H1 (cell line): ENCODE measurements at regions not wholly inside any gene's neighbourhood (a gene's known extent, or its start where the extent isn't known, plus 50 kb on each side); places are given as distances from the start of the nearest gene placed in this dataset.

ENCODE experiments used
- CTCF ChIA-PET: fragments of 300-600 bp; sonication (Branson Sonifier 250); formaldehyde crosslinking; loops from one replicate; lab custom pipeline; 2021; ENCODE audit not compliant: partially characterized antibody; lab: Charles Lee
- POLR2A ChIA-PET: fragments of 300-600 bp; sonication (Branson Sonifier 250); formaldehyde crosslinking; loops from one replicate; lab custom pipeline; 2021; ENCODE audit warnings: inconsistent platforms; ENCODE audit not compliant: partially characterized antibody; lab: Charles Lee
- DNase-seq, 2 experiments: peaks; one replicate each; pipeline versions ENCODE4 v3.0.0 to v3.0.0-alpha.2; 2010 to 2022; ENCODE audit warnings: low spot score in 2 of 2, low read depth in 1 of 2, mixed read lengths in 1 of 2
- FAIRE-seq: peaks from 2 replicates; lab custom pipeline; 2011; peaks lifted over from hg19 to GRCh38; lab: Jason Lieb, UNC
- H2AFZ ChIP-seq: 2 replicates; pipeline ENCODE4 v1.8.1; 2012; ENCODE audit warnings: low read length, inconsistent platforms
- H2AK5ac ChIP-seq: 2 replicates; pipeline ENCODE4 v1.6.1; 2013; ENCODE audit warnings: low read depth, low read length
- H2BK120ac ChIP-seq: replicated peaks from 2 replicates; pipeline ENCODE3; 2013; ENCODE audit warnings: low read depth, low read length, inconsistent platforms
- H2BK12ac ChIP-seq: 2 replicates; pipeline ENCODE4 v1.6.1; 2013; ENCODE audit warnings: low read depth, low read length
- H2BK15ac ChIP-seq: 2 replicates; pipeline ENCODE4 v1.6.1; 2013; ENCODE audit warnings: low read length
- H2BK20ac ChIP-seq: 2 replicates; pipeline ENCODE4 v1.6.1; 2013; ENCODE audit warnings: low read length
- H2BK5ac ChIP-seq: 2 replicates; pipeline ENCODE4 v1.6.1; 2013; ENCODE audit warnings: low read depth, low read length
- H3K14ac ChIP-seq: 2 replicates; pipeline ENCODE4 v1.6.1; 2013; ENCODE audit warnings: inconsistent platforms; ENCODE audit not compliant: insufficient read length
- H3K18ac ChIP-seq: 2 replicates; pipeline ENCODE4 v1.6.1; 2013; ENCODE audit warnings: low read length; ENCODE audit errors: extremely low read depth
- H3K23ac ChIP-seq: 2 replicates; pipeline ENCODE4 v1.6.1; 2013; ENCODE audit warnings: inconsistent platforms; ENCODE audit not compliant: insufficient read length
- H3K23me2 ChIP-seq: 2 replicates; pipeline ENCODE4 v1.6.1; 2013; ENCODE audit warnings: low read depth, low read length
- H3K27ac ChIP-seq: 2 replicates; pipeline ENCODE4 v1.6.1; 2011; ENCODE audit warnings: low read depth, low read length, inconsistent platforms
- H3K27me3 ChIP-seq, 4 experiments: replicated peaks in 1 of 4; 1 replicate in 1 of 4; 2 replicates in 3 of 4; pipeline versions ENCODE4 v1.6.1 to v1.8.1; 2011 to 2013; ENCODE audit warnings: low read length in 3 of 4, mild to moderate bottlenecking in 3 of 4, inconsistent platforms in 2 of 4, mixed read lengths in 2 of 4, moderate library complexity in 1 of 4; ENCODE audit not compliant: control insufficient read depth in 3 of 4, insufficient read depth in 3 of 4; ENCODE audit errors: extremely low read depth in 1 of 4
- H3K36me3 ChIP-seq, 4 experiments: 2 replicates each; pipeline versions ENCODE4 v1.6.1 to v1.8.1; 2011 to 2013; ENCODE audit warnings: mild to moderate bottlenecking in 4 of 4, low read length in 3 of 4, moderate library complexity in 2 of 4, control low read depth in 1 of 4, inconsistent platforms in 1 of 4; ENCODE audit not compliant: insufficient read depth in 4 of 4, control insufficient read depth in 2 of 4
- H3K4ac ChIP-seq: replicated peaks from 2 replicates; pipeline ENCODE3; 2013; ENCODE audit warnings: low read length, low read depth, mixed read lengths, inconsistent platforms; ENCODE audit not compliant: insufficient read length
- H3K4me1 ChIP-seq, 4 experiments: replicated peaks in 1 of 4; 1 replicate in 1 of 4; 2 replicates in 3 of 4; pipeline versions ENCODE4 v1.6.1 to v1.8.1; 2011 to 2013; ENCODE audit warnings: low read length in 3 of 4, inconsistent platforms in 2 of 4, mixed read lengths in 1 of 4; ENCODE audit not compliant: insufficient read depth in 4 of 4, control insufficient read depth in 3 of 4
- H3K4me2 ChIP-seq, 2 experiments: 2 replicates each; pipeline versions ENCODE4 v1.6.1 to v1.8.1; 2011 to 2013; ENCODE audit warnings: low read depth in 2 of 2, low read length in 2 of 2, control low read depth in 1 of 2, inconsistent platforms in 1 of 2, mild to moderate bottlenecking in 1 of 2; ENCODE audit not compliant: insufficient read depth in 1 of 2
- H3K4me3 ChIP-seq, 4 experiments: fragments of 200-600, 300-600 bp in 1 of 4; sonication (generic), shearing (Covaris generic), sonication (Bioruptor Twin) in 1 of 4; 2 replicates each; pipeline versions ENCODE4 v1.5.1 to v1.8.1; 2011 to 2016; ENCODE audit warnings: low read length in 4 of 4, low read depth in 3 of 4, control low read depth in 2 of 4, inconsistent platforms in 2 of 4, mild to moderate bottlenecking in 2 of 4, mixed read lengths in 1 of 4, moderate library complexity in 1 of 4; ENCODE audit not compliant: insufficient read depth in 2 of 4; ENCODE audit errors: extremely low read depth in 1 of 4
- H3K56ac ChIP-seq: replicated peaks from 2 replicates; pipeline ENCODE3; 2013; ENCODE audit warnings: low read depth, mild to moderate bottlenecking, mixed read lengths, low read length, inconsistent platforms; ENCODE audit not compliant: insufficient read length
- H3K79me1 ChIP-seq: 2 replicates; pipeline ENCODE4 v1.6.1; 2013; ENCODE audit warnings: low read depth, low read length, control low read depth
- H3K79me2 ChIP-seq, 2 experiments: 2 replicates each; pipeline versions ENCODE4 v1.6.1 to v1.8.1; 2012 to 2013; ENCODE audit warnings: low read length in 2 of 2, mild to moderate bottlenecking in 2 of 2, inconsistent platforms in 1 of 2; ENCODE audit not compliant: insufficient read depth in 2 of 2, control insufficient read depth in 1 of 2
- H3K9ac ChIP-seq, 4 experiments: replicated peaks in 1 of 4; 1 replicate in 1 of 4; 2 replicates in 3 of 4; pipeline versions ENCODE4 v1.6.1 to v1.8.1; 2011 to 2013; ENCODE audit warnings: low read depth in 3 of 4, low read length in 3 of 4, control low read depth in 2 of 4, mild to moderate bottlenecking in 2 of 4, moderate library complexity in 2 of 4, inconsistent platforms in 1 of 4; ENCODE audit errors: extremely low read depth in 1 of 4
- H3K9me3 ChIP-seq, 2 experiments: 2 replicates each; pipeline versions ENCODE4 v1.6.1 to v1.8.1; 2012 to 2013; ENCODE audit warnings: mild to moderate bottlenecking in 2 of 2, moderate library complexity in 2 of 2, control low read depth in 1 of 2, inconsistent platforms in 1 of 2, low read depth in 1 of 2, low read length in 1 of 2, mixed read lengths in 1 of 2; ENCODE audit not compliant: insufficient read depth in 2 of 2
- H4K20me1 ChIP-seq, 2 experiments: replicated peaks in 1 of 2; 2 replicates each; pipeline versions ENCODE3 to v1.8.1; 2011 to 2013; ENCODE audit warnings: inconsistent platforms in 2 of 2, low read length in 2 of 2, mild to moderate bottlenecking in 1 of 2; ENCODE audit not compliant: insufficient read depth in 2 of 2, control insufficient read depth in 1 of 2
- H4K5ac ChIP-seq: 2 replicates; pipeline ENCODE4 v1.6.1; 2013; ENCODE audit warnings: low read length, low read depth, mixed read lengths, inconsistent platforms; ENCODE audit not compliant: insufficient read length
- H4K8ac ChIP-seq: 2 replicates; pipeline ENCODE4 v1.8.0; 2013; ENCODE audit warnings: mild to moderate bottlenecking, moderate library complexity, low read length, inconsistent platforms; ENCODE audit not compliant: insufficient read depth; ENCODE audit errors: extremely low read depth
- H4K91ac ChIP-seq: replicated peaks from 2 replicates; pipeline ENCODE3; 2013; ENCODE audit warnings: low read length, mixed read lengths, inconsistent platforms; ENCODE audit not compliant: insufficient read length
- BRCA1 ChIP-seq: IDR thresholded peaks from 2 replicates; pipeline ENCODE4 v1.6.1; 2012; ENCODE audit warnings: low read depth, low read length, improper control_type of control experiment
- CBX5 ChIP-seq: fragments of 300-800, 300-1000 bp; sonication (generic); IDR thresholded peaks from 2 replicates; pipeline ENCODE4 v1.7.1; 2016; ENCODE audit warnings: antibody characterized with exemption, low read length, low read depth
- FOSL1 ChIP-seq: IDR thresholded peaks from 2 replicates; pipeline ENCODE4 v1.6.1; 2011; ENCODE audit warnings: mild to moderate bottlenecking, low read depth, low read length, moderate library complexity; ENCODE audit not compliant: insufficient read depth
- HDAC2 ChIP-seq, 2 experiments: fragments of 300-600 bp in 1 of 2; sonication (generic) in 1 of 2; IDR thresholded peaks; 2 replicates each; pipeline ENCODE4 v1.6.1; 2011 to 2012; ENCODE audit warnings: low read depth in 2 of 2, low read length in 2 of 2, mild to moderate bottlenecking in 2 of 2, moderate library complexity in 2 of 2, borderline replicate concordance in 1 of 2, inconsistent platforms in 1 of 2
- POLR2AphosphoS5 ChIP-seq: IDR thresholded peaks from 2 replicates; pipeline ENCODE4 v1.6.1; 2011; ENCODE audit warnings: low read depth, low read length
- SAP30 ChIP-seq: fragments of 300-600 bp; sonication (generic); IDR thresholded peaks from 2 replicates; pipeline ENCODE4 v1.7.1; 2012; ENCODE audit warnings: low read length, moderate library complexity, mild to moderate bottlenecking, inconsistent platforms; ENCODE audit not compliant: insufficient read depth, insufficient replicate concordance
- SIN3A ChIP-seq, 2 experiments: IDR thresholded peaks in 1 of 2; conservative IDR thresholded peaks in 1 of 2; 2 replicates each; pipeline ENCODE4 v1.6.1; 2011 to 2012; ENCODE audit warnings: low read length in 2 of 2, improper control_type of control experiment in 1 of 2, low read depth in 1 of 2, mild to moderate bottlenecking in 1 of 2
- WGBS, 2 experiments: shearing (Covaris generic) in 1 of 2; methylation state at CpG; one replicate each; pipeline versions ENCODE4 v1.1.6 to v1.1.7; 2013 to 2015; ENCODE audit warnings: low lambda C conversion rate in 2 of 2, mixed read lengths in 2 of 2, inconsistent platforms in 1 of 2, low coverage in 1 of 2, missing lambda C conversion rate in 1 of 2; ENCODE audit not compliant: insufficient replicate concordance in 2 of 2, insufficient coverage in 1 of 2, insufficient read length in 1 of 2; ENCODE audit errors: extremely low coverage in 1 of 2, missing lambda C conversion rate in 1 of 2; 5-methylcytosine and 5-hydroxymethylcytosine counted together
- TF ChIP-seq, protein P1 (sequence below): IDR thresholded peaks from 2 replicates; pipeline ENCODE4 v1.6.1; 2011; ENCODE audit warnings: low read depth, mild to moderate bottlenecking, low read length; ENCODE audit not compliant: insufficient read depth
- TF ChIP-seq, protein P2 (sequence below), 3 experiments: IDR thresholded peaks; 1 replicate in 2 of 3; 2 replicates in 1 of 3; pipeline versions ENCODE4 v1.5.1 to v1.6.1; 2011; ENCODE audit warnings: low read length in 3 of 3, mild to moderate bottlenecking in 3 of 3, inconsistent platforms in 2 of 3, low read depth in 1 of 3, moderate library complexity in 1 of 3; ENCODE audit not compliant: insufficient read depth in 1 of 3; ENCODE audit errors: control extremely low read depth in 1 of 3

DNA sequence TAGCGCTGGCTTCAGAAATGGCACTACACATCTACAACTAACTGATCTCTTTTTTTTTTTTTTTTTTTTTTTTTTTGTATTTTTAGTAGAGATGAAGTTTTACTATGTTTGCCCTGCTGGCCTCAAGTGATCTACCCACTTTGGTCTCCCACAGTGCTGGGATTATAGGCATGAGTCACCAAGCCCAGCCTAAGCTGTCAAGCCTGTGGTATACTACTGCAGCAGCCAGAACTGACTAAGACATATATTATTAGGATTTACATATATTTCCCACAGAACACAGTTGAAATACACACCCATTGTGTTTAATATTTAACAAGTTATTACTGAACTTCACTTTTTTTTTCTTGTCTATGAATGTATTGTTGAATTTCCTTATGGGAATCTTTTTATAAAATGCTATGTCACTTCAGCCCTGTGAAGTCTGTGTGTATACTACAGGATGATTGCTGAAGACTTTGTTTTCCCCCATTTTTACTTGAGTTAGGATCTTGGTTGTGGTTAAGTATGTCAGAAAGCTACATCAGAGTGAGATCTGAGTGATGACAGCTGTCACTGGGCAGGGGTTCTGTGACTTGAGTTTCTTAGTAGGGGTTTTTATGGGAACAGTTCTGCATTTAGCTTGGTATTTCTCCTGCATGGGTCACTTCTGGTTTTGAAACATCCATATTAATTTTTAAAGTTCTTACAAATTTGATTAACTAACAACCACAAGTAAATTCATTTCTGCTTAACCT, 481.5 kb downstream of the CDY2B start:
- ChIA-PET CTCF (interaction anchor here (0.8 kb wide), 1 partner anchor 47 kb away, joined by 3 read pairs; no protein-coding TSS in a partner anchor), POLR2A (no interaction called here)
- FAIRE-seq (no peak), DNase-seq (no peak)
- no peak overlapping the region for H2BK15ac ChIP-seq
- no peak overlapping the region for H2AK5ac ChIP-seq
- no peaks in the 10 kb centered on the region for H4K20me1 ChIP-seq
- H2AFZ ChIP-seq, result no peak overlapping the region
- H3K4me1 ChIP-seq, result no peaks in the 10 kb centered on the region
- H3K36me3 ChIP-seq, result no peaks in the 10 kb centered on the region
- no peak overlapping the region for H3K56ac ChIP-seq
- whole genome bisulfite sequencing, 2 experiments, result no CpG with 5 or more reads among the region's 1 CpG
- no peak overlapping the region for H2BK20ac ChIP-seq
- no peak overlapping the region for H2BK12ac ChIP-seq
- H3K4me3 ChIP-seq, result no peak overlapping the region
- H3K14ac ChIP-seq, result no peak overlapping the region
- no peak overlapping the region for H2BK120ac ChIP-seq
- no peak overlapping the region for H3K23ac ChIP-seq
- no peak overlapping the region for H4K91ac ChIP-seq
- no peak overlapping the region for H3K18ac ChIP-seq
- H2BK5ac ChIP-seq, result no peak overlapping the region
- H3K79me1 ChIP-seq, result no peaks in the 10 kb centered on the region
- no peaks in the 10 kb centered on the region for H3K23me2 ChIP-seq
- no peaks in the 10 kb centered on the region for H3K9me3 ChIP-seq
- no peak overlapping the region for H3K4me2 ChIP-seq
- H4K5ac ChIP-seq, result no peak overlapping the region
- H3K4ac ChIP-seq, result no peak overlapping the region
- no peaks in the 10 kb centered on the region for H3K27me3 ChIP-seq
- no peaks in the 10 kb centered on the region for H3K79me2 ChIP-seq
- no peak overlapping the region for H3K9ac ChIP-seq
- no peak overlapping the region for H3K27ac ChIP-seq
- no peak overlapping the region for H4K8ac ChIP-seq
- TF ChIP-seq, protein P1, sequence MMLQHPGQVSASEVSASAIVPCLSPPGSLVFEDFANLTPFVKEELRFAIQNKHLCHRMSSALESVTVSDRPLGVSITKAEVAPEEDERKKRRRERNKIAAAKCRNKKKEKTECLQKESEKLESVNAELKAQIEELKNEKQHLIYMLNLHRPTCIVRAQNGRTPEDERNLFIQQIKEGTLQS, result no peak
- TF ChIP-seq CBX5 (no peak), FOSL1 (no peak), POLR2AphosphoS5 (no peak), SAP30 (no peak), BRCA1 (no peak), SIN3A (conservative IDR thresholded peaks at IDR 0.05 in 1 of 2, IDR thresholded peaks at IDR 0.05 in 1 of 2; ENCODE audit: low read depth in 1 of 2, low read length in 2 of 2) (no peak), HDAC2 (IDR thresholded peaks at IDR 0.05; ENCODE audit: borderline replicate concordance in 1 of 2, low read depth in 2 of 2, low read length in 2 of 2) (no peak)
- TF ChIP-seq, protein P2, sequence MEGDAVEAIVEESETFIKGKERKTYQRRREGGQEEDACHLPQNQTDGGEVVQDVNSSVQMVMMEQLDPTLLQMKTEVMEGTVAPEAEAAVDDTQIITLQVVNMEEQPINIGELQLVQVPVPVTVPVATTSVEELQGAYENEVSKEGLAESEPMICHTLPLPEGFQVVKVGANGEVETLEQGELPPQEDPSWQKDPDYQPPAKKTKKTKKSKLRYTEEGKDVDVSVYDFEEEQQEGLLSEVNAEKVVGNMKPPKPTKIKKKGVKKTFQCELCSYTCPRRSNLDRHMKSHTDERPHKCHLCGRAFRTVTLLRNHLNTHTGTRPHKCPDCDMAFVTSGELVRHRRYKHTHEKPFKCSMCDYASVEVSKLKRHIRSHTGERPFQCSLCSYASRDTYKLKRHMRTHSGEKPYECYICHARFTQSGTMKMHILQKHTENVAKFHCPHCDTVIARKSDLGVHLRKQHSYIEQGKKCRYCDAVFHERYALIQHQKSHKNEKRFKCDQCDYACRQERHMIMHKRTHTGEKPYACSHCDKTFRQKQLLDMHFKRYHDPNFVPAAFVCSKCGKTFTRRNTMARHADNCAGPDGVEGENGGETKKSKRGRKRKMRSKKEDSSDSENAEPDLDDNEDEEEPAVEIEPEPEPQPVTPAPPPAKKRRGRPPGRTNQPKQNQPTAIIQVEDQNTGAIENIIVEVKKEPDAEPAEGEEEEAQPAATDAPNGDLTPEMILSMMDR (IDR thresholded peaks at IDR 0.05; ENCODE audit: control extremely low read depth in 1 of 3, insufficient read depth in 1 of 3, low read depth in 1 of 3, low read length in 3 of 3), result no peak
